GM12878 (cell line): ENCODE measurements at regions not wholly inside any gene's neighbourhood (a gene's known extent, or its start where the extent isn't known, plus 50 kb on each side); places are given as distances from the start of the nearest gene placed in this dataset.

Experiments
- CREB1 ChIP-seq: IDR thresholded peaks from 2 replicates; pipeline ENCODE4 v1.6.1; 2012; ENCODE audit warnings: low read depth, mild to moderate bottlenecking, inconsistent platforms
- EGR1 ChIP-seq, 2 experiments: IDR thresholded peaks; 1 replicate in 1 of 2; 2 replicates in 1 of 2; pipeline ENCODE4 v1.6.1; 2011 to 2012; ENCODE audit warnings: low read depth in 2 of 2, low read length in 2 of 2, borderline replicate concordance in 1 of 2, mild to moderate bottlenecking in 1 of 2, moderate library complexity in 1 of 2
- EZH2 ChIP-seq: IDR thresholded peaks from 2 replicates; pipeline ENCODE4 v1.6.1; 2012; ENCODE audit warnings: low read depth, mild to moderate bottlenecking, control low read depth, inconsistent platforms, low read length, borderline replicate concordance; ENCODE audit not compliant: control insufficient read depth
- TCF7 ChIP-seq: IDR thresholded peaks from 2 replicates; pipeline ENCODE4 v1.6.1; 2014; ENCODE audit warnings: antibody characterized with exemption, borderline replicate concordance

DNA sequence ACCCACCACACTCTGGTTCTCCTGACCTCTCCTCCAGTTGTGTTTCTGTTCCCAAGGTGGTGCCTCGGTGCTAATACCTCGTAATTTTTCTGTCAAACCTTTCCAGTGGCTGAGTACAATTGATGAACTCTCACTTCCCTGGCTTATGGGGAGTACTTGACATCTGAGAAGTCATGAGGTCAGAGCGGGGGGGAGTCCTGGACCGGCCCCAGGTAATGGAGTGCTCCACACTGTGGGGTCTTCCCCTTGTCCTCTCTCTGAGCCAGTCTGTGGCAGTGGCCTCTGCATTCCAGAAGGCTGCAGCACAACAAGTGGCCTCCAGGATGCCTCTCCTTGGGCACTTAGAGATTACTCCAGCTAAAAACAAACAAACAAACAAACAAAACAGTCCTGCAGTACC, 122.5 kb upstream of the TRIM2 start:
- TF ChIP-seq EZH2 (no peak), TCF7 (no peak), CREB1 (no peak), EGR1 (IDR thresholded peaks at IDR 0.05; ENCODE audit: borderline replicate concordance in 1 of 2, low read depth in 2 of 2, low read length in 2 of 2) (no peak)
